Neural progenitor cell (in vitro differentiated cells): ENCODE measurements at regions not wholly inside any gene's neighbourhood (a gene's known extent, or its start where the extent isn't known, plus 50 kb on each side); places are given as distances from the start of the nearest gene placed in this dataset.

Experiments used
- CTCF ChIP-seq: fragments of 200-600 bp; sonication (generic); IDR thresholded peaks from 2 replicates; pipeline ENCODE4 v1.5.1; 2017; ENCODE audit warnings: antibody characterized with exemption, mild to moderate bottlenecking
- EZH2 ChIP-seq: fragments of 200-600 bp; sonication (generic); IDR thresholded peaks from 2 replicates; pipeline ENCODE4 v1.6.1; 2017; ENCODE audit warnings: antibody characterized with exemption, mild to moderate bottlenecking, moderate library complexity
- EZH2phosphoT487 ChIP-seq: fragments of 200-600 bp; sonication (generic); IDR thresholded peaks from 2 replicates; pipeline ENCODE4 v1.6.1; 2017; ENCODE audit warnings: antibody characterized with exemption

GRCh38 chr1:99529002-99529401, 116.9 kb upstream of the PALMD start:
- TF ChIP-seq CTCF (no peak), EZH2 (no peak), EZH2phosphoT487 (no peak)
